Stimulated activated CD8-positive, alpha-beta memory T cell treated with anti-CD3 and anti-CD28 coated beads, Interleukin-4, amount 100 ng/mL, for 48 hours (primary cell): ENCODE measurements at regions not wholly inside any gene's neighbourhood (a gene's known extent, or its start where the extent isn't known, plus 50 kb on each side); places are given as distances from the start of the nearest gene placed in this dataset.
A peak's percentile ranks its signal among the peaks of the same experiment; 100 is the strongest.

Experiments used
- DNase-seq: peaks from one replicate; pipeline ENCODE4 v3.0.0-alpha.2; 2020

GRCh38 chr10:88060762-88061161 is 197.3 kb downstream of the PTEN start:
- DNase-seq = peak; percentile 34

- DNase-seq = no peak
Measured at GRCh38 chr10:88062385-88062784, 199.0 kb downstream of the PTEN start.

- DNase-seq = no peak
Measured at GRCh38 chr10:88062798-88063472, 199.5 kb downstream of the PTEN start.

GRCh38 chr10:88063861-88064557 is 200.6 kb downstream of the PTEN start:
- no peak for DNase-seq

GRCh38 chr10:88064608-88065382 is 201.4 kb downstream of the PTEN start:
- peak; percentile 59 for DNase-seq

GRCh38 chr10:88065383-88066049 is 202.1 kb downstream of the PTEN start:
- DNase-seq = peak; percentile 50

- DNase-seq = no peak
Measured at GRCh38 chr10:88066319-88066718, 202.9 kb downstream of the PTEN start.

GRCh38 chr10:88066876-88067275 is 203.5 kb downstream of the PTEN start:
- no peak for DNase-seq

GRCh38 chr10:88067737-88068136 is 204.3 kb downstream of the PTEN start:
- no peak for DNase-seq

- DNase-seq = no peak
Measured at GRCh38 chr10:88069338-88069737, 205.9 kb downstream of the PTEN start.

- no peak for DNase-seq
Measured at GRCh38 chr10:88070080-88070880, 206.9 kb downstream of the PTEN start.

GRCh38 chr10:88071879-88072278 is 208.5 kb downstream of the PTEN start:
- no peak for DNase-seq

- no peak for DNase-seq
Measured at GRCh38 chr10:88073682-88074081, 210.3 kb downstream of the PTEN start.

GRCh38 chr10:88074971-88075370 is 211.5 kb downstream of the PTEN start:
- DNase-seq = no peak

GRCh38 chr10:88076027-88076880 is 212.8 kb downstream of the PTEN start:
- no peak for DNase-seq

- no peak for DNase-seq
Measured at GRCh38 chr10:88077977-88078376, 214.6 kb downstream of the PTEN start.

- DNase-seq = no peak
Measured at GRCh38 chr10:88080213-88080612, 216.8 kb downstream of the PTEN start.

GRCh38 chr10:88081457-88082054 is 218.1 kb downstream of the PTEN start:
- no peak for DNase-seq

GRCh38 chr10:88082391-88082790 is 219.0 kb downstream of the PTEN start:
- DNase-seq = no peak

GRCh38 chr10:88082806-88083596 is 219.6 kb downstream of the PTEN start:
- no peak for DNase-seq
